ENCODE measurements at regions not wholly inside any gene's neighbourhood (a gene's known extent, or its start where the extent isn't known, plus 50 kb on each side); places are given as distances from the start of the nearest gene placed in this dataset.

- H3K4me3 ChIP-seq: no peak overlapping the region
- ATAC-seq: no peak
- no peaks in the 10 kb centered on the region for H3K9me3 ChIP-seq
- no peak for DNase-seq
- H3K4me1 ChIP-seq (ENCODE audit: low read depth): no peaks in the 10 kb centered on the region
- H3K36me3 ChIP-seq (ENCODE audit: low read depth): no peaks in the 10 kb centered on the region
- intact Hi-C loops (cut with DNase I, micrococcal nuclease): no loop called here
- TF ChIP-seq CTCF (IDR thresholded peaks at IDR 0.05): no peak
These were observed 69.1 kb upstream of the DNAJC10 start for GRCh38 chr2:182646763-182647498.

- Histone ChIP-seq H3K4me3 (no peak overlapping the region), H3K36me3 (ENCODE audit: low read depth) (no peaks in the 10 kb centered on the region), H3K9me3 (no peaks in the 10 kb centered on the region), H3K4me1 (ENCODE audit: low read depth) (no peaks in the 10 kb centered on the region)
- intact Hi-C loops (cut with DNase I, micrococcal nuclease): no loop called here
- ATAC-seq (no peak), DNase-seq (no peak)
- no peak for TF ChIP-seq CTCF (IDR thresholded peaks at IDR 0.05)
These were observed 68.6 kb upstream of the DNAJC10 start for GRCh38 chr2:182647499-182647787.

- no peak for TF ChIP-seq CTCF (IDR thresholded peaks at IDR 0.05)
- ATAC-seq: peak; percentile 53
- Histone ChIP-seq H3K4me3 (no peak overlapping the region), H3K36me3 (ENCODE audit: low read depth) (no peaks in the 10 kb centered on the region), H3K9me3 (no peaks in the 10 kb centered on the region), H3K4me1 (ENCODE audit: low read depth) (no peaks in the 10 kb centered on the region)
- DNase-seq: peak in 1 of 3 donors; percentile 9
- intact Hi-C loops (cut with DNase I, micrococcal nuclease): no loop called here
These were observed 66.7 kb upstream of the DNAJC10 start for GRCh38 chr2:182649316-182649715.

GRCh38 chr2:182650704-182651103 lies 65.4 kb upstream of the DNAJC10 start:
- intact Hi-C loops (cut with DNase I, micrococcal nuclease): loop anchor here (2.0 to 5.0 kb wide), 3 partner anchors 408 to 464 kb away; no protein-coding TSS in a partner anchor
- peak; percentile 20 for ATAC-seq
- TF ChIP-seq CTCF (IDR thresholded peaks at IDR 0.05): no peak
- no peak for DNase-seq
- Histone ChIP-seq H3K36me3 (ENCODE audit: low read depth) (no peaks in the 10 kb centered on the region), H3K4me3 (no peak overlapping the region), H3K4me1 (ENCODE audit: low read depth) (no peaks in the 10 kb centered on the region), H3K9me3 (no peaks in the 10 kb centered on the region)

GRCh38 chr2:182652326-182652725 lies 63.7 kb upstream of the DNAJC10 start:
- no peak for TF ChIP-seq CTCF (IDR thresholded peaks at IDR 0.05)
- no peak for DNase-seq
- Histone ChIP-seq H3K4me3 (no peak overlapping the region), H3K9me3 (no peaks in the 10 kb centered on the region), H3K4me1 (ENCODE audit: low read depth) (no peaks in the 10 kb centered on the region), H3K36me3 (ENCODE audit: low read depth) (no peaks in the 10 kb centered on the region)
- intact Hi-C loops (cut with DNase I, micrococcal nuclease): loop anchor here (5.0 kb wide), 2 partner anchors 410 to 460 kb away; no protein-coding TSS in a partner anchor
- no peak for ATAC-seq

- H3K9me3 ChIP-seq: no peaks in the 10 kb centered on the region
- DNase-seq: no peak
- no peaks in the 10 kb centered on the region for H3K36me3 ChIP-seq (ENCODE audit: low read depth)
- no peak for TF ChIP-seq CTCF (IDR thresholded peaks at IDR 0.05)
- intact Hi-C loops (cut with DNase I, micrococcal nuclease): no loop called here
- ATAC-seq: no peak
- H3K4me3 ChIP-seq: no peak overlapping the region
- no peaks in the 10 kb centered on the region for H3K4me1 ChIP-seq (ENCODE audit: low read depth)
These were observed 60.3 kb upstream of the DNAJC10 start for GRCh38 chr2:182655750-182656149.

All from mucosa of descending colon (tissue), 3 donors.